RCC 7860 (cell line): ENCODE measurements at regions not wholly inside any gene's neighbourhood (a gene's known extent, or its start where the extent isn't known, plus 50 kb on each side); places are given as distances from the start of the nearest gene placed in this dataset.

Source experiments
- DNase-seq: peaks from one replicate; pipeline ENCODE4 v3.0.0-alpha.2; 2015; ENCODE audit warnings: low spot score
- FAIRE-seq: peaks from 2 replicates; lab custom pipeline; 2012; peaks lifted over from hg19 to GRCh38; lab: Jason Lieb, UNC

DNA sequence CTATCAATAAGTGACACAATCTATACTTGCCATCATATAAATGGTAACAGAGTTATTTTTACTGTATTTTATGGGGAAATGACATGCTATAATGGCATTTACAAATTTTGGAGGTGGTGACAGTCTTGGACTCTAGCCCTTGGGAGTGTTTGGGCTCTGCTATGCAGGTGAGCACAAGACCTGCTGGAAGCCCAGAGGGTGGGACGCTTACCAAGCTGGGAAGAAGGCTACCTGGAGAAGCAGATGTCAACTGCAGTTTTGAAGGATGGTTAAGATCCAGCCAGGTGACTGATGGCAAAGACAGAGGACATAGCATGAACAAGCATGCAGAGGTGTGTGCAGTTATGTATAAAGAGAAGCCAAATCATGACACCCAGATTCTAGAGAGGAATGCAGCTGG lies 346.9 kb downstream of the MYCN start:
- DNase-seq (no peak), FAIRE-seq (no peak)

DNA sequence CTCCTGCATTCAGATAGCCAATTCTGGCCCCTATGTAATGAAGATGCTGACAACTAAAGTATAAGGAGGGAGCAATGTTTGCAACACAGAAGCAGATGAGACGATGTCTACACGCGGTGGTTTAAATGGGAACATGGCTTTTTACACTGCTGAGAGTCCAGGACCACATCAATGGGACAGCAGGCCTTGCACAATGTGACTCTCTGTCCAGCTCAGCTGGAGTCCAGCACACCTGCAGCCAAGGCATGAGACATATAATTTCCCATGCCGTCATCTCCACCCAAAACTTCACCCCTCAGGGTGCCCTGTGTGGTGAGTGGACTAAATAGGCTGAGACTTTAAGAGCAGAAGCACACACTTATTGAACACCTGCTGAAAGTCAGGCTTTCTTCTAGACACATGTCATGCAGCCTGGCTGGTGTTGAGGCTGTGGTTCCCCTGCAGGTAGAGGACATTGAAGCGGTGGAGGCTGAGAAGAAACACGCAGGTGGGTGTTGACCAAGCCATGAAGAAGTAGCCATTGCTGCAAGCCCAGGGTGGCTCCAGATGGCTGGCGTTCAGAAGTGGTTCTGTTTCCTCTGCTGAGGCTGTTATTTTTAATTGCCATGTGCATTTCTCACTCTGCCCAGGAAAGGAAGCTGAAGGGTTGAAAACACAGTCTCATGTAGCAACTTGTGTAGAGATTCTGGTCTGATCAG lies 345.6 kb downstream of the MYCN start:
- FAIRE-seq (no peak), DNase-seq (no peak)

DNA sequence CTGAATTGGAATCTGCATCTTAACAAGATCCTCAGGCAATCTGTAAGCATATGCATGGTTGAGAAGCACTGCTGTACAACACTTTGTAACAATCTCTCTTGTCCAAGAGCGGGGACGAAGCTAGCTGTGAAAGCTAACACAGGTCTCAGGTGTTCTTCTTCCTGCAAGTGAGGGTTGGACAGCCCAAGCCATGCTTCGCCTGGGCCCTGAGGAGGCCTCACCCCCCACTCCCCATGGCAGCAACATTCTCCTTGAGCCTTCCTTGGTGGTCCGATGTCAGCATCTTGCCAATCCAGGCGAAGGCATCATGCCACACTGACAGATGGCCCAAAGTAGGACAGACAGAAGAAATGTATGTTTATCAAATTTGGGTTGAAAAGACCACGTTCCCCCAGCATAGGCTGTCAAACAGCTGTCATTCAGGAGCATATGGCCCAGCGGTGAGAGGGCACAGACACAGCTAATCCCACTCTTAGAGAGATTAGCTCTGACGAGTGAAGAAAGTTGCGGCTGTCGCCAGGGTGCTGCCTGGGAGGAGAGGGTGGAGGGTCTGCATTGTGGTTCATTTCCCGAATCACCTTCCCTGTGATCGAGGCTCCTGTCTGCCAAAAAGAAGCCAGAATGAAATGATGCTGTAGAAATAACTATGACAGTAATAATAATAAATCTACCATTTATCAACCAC lies 344.7 kb downstream of the MYCN start:
- DNase-seq (no peak), FAIRE-seq (no peak)

DNA sequence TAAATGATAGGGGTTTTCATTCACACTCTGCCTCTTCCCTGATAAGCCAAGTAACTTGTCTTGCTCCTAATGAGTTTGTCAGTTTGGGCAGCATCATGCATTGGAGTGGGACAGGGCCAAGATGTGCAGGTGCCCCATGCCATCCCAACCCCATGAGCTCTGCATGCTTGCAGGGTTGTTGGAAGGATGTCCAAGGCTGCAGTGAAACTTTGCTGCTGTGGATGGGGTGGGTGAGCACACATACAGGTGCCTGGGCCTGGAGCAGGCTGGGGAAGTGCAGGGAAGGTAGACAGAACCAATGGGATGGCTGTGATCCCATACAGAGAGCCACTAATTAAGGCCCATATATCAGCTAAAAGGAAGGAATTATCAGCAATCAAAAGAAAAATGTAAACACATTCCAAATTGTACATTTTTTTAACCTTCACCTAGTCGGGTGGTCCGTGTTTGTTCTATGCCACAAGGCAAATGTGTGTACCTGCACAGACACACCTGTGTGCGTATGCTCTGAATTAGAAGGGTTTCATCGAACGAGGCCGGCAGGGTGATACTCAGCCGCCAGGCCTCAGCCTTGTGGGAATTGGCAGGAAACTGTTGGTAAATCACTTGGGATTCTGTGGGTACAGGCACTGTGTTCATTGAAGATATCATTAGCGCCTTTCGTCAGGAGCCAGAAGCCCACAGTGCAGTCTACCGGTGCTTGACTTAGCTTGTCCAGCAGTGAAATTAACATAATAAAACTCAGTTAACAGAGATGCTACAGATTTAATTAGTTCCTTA lies 342.9 kb downstream of the MYCN start:
- DNase-seq (no peak), FAIRE-seq (no peak)

DNA sequence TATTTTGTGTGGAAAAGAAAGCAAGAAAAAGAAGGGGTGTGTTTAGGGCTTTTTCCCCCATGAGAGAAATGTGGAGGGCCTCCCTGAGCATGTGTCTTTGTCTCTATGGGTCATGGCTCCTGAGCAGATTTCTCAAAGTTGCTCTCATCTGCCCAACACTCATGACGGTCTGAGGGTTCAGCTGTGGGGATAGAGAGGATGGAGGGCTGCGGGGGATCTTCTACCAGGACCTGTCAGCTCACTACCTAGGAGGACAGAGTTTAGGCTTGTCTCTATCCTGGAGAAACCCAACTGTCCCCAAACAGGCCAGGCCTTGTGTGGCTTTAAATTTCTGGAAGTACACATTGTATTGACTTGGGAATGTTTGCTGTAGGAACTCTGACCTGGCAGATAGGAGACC lies 342.2 kb downstream of the MYCN start:
- FAIRE-seq, result no peak
- no peak for DNase-seq

DNA sequence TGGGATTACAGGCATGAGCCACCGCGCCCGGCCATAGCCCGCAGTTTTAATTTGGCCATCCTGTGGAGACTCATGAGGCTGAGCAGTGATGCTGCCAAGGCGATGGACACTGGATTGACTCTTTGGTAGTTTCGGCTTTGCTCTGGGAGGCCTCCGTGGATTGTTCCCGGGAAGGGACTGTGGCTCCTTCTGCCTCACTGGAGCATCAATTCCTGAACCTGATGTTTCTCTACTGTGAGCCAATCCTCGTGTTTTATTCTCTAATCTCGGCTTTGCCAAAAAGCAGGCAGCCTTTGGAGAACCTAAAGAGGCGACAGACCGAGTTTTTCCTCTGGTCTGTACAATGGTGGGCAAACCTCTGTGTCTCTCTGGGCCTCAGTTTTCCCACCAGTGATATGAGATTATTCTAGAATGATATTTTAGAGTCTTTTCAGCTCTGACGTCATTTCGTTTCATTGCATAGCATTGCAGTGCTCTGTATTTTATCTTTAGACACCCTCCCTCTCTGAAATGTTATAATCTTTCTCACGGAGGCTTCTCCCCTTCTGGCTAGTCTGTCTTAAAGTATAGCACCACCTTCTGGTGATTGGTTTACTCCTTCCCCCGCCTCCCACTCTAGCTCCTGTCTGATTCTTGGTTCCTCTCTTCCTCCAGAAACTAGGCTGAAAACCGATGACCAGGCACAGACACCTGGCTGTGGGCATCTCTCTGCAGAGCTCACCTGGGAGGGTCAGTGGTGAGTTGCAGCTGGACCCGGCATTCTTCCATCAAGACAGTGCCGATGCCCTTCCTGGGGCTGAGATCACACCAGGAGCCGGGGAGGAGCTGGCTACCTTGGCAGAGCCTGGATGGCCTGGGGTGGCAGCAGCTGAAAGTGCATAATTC lies 341.3 kb downstream of the MYCN start:
- DNase-seq (no peak), FAIRE-seq (no peak)

DNA sequence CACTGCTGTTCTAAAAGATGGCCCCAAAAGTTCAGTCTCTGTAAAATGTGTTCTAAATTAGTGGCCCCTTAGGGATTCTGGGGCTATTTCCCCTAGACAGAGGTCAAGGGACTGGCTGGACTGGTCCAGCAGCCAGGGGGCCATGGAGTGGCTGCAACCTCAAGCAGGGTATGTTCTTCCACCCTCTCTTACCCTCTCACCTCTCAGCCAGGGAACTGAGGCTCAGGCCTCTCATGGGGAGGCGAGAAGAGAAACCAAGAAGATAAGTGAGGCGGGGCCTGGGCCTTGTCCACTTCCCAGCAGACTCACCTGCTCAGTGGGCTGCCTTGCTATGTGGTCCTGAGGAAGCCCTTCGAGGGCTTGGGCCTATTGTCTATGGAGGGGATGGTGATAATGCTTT lies 339.7 kb downstream of the MYCN start:
- no peak for FAIRE-seq

DNA sequence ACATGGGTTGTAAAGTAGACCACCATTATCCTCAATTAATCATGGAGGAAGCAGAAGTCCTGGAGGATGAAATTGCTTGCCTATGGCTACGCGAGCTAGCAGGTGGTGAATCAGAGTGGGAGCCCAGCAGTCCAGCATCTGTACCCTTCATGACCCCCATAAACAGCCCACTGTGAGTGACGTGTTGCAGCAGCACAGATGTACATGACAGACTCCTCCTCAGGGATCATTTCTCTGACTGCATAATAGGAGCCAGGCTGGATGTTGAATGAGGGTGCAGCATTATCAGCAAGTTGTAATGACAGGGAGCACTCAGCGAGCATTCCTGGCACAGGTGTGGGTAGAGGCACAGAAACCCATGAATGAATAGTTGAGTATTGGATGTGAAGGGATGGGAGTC lies 339.3 kb downstream of the MYCN start:
- no peak for FAIRE-seq
- DNase-seq, result no peak

More for the DNA sequence above, 339.7 kb downstream of the MYCN start:
- no peak for DNase-seq

DNA sequence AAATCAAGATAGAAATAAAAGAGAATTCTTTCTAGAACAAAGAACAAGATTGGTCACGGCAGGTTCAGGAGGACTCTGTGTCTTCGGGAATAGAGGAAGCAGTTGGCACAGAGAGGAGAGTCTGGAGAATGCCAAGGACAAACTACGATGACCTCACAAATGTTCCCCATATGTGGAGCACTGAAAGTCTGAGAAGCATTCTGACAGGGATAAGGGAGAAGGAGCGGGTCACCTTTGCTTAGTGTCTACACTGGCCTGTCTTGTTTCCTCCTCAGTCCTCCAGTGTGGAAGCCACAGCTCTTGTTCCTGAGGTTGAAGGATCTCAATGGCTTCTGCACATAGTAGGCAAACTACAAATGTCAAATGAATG lies 338.8 kb downstream of the MYCN start:
- FAIRE-seq (no peak), DNase-seq (no peak)

DNA sequence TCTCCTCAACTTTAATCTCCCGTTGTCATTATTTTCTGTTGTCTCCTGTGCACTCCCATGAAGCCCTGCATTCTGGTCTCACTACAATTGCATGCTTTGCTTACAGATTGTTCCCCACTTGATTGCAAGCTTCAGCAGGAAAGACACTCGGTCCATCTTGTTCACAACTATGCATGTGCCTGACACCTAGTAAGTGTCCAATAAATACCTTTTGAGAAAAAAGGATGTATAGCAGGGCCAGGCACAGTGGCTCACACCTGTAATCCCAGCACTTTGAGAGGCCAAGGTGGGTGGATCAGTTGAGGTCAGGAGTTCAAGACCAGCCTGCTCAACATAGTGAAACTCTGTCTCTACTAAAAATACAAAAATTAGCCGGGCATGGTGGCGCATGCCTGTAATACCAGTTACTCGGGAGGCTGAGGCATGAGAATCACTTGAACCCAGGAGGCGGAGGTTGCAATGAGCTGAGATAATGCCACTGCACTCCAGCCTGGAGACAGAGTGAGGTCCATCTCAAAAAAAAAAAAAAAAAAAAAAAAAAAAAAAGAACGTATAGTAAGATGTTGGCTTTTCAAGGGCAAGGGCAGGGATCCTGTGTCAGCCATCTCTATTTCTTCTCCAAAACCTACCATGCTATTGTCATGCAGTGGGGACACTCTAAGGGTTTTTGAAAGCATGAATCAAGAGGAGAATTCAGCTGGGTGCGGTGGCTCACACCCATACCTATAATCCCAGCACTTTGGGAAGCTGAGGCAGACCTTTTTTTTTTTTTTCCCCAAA lies 338.3 kb downstream of the MYCN start:
- no peak for FAIRE-seq
- no peak for DNase-seq

DNA sequence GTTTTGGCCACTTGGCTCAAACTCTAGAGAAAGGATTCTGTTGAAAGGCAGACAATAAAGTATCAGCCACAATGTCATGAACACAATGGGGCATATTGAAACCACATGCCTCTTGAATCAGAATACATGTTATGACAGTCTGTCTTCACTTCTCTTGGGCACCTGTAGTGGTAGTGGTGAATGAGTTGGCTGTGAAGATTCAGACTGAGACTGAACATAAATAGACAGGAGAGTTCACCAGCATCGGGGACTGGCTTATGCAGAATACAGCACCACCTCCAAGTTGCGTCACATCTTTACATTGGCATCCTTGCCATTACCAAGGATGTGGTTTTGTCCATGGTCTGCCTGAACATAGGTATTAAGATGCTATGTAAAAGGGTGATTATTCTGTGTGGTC lies 336.8 kb downstream of the MYCN start:
- DNase-seq (no peak), FAIRE-seq (no peak)

DNA sequence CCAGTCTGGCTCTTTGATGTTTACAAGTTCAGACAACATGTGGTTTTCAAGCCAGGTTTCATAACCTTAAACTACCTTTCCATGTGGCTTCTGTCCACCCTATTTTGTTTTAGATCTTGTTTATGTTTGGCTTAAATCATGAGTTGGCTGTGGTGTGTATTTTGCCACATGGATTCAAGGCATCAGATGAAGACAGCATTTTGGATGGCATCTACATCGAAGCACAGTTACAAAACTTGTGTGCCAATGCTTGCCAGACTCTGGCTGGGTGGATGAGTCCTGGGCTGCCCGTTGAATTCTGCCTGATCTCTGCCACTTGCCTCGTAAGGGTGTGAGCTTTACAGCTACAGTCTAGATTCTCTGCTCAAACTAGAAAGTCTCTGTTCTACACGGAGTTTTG lies 335.3 kb downstream of the MYCN start:
- DNase-seq (no peak), FAIRE-seq (no peak)

DNA sequence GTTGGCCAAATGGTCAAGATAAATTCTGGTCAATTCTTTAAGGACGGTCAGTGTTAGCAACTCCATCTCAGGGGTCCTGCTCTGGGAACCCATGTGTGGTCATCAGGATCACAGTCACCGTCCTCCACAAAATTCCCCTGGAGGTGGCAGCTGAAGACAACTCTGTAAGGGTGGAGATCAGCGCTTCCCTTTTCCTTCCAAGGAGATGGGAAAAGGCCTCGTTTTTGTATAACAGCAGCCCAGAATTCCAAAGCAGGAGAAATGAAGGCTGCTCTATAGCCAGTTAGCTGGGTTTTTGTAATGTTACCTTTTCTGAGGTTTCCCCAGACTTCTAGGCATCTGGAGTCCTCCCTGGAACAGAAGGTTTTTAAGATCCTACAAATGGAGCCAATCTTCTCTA lies 334.8 kb downstream of the MYCN start:
- no peak for FAIRE-seq
- DNase-seq, result no peak

DNA sequence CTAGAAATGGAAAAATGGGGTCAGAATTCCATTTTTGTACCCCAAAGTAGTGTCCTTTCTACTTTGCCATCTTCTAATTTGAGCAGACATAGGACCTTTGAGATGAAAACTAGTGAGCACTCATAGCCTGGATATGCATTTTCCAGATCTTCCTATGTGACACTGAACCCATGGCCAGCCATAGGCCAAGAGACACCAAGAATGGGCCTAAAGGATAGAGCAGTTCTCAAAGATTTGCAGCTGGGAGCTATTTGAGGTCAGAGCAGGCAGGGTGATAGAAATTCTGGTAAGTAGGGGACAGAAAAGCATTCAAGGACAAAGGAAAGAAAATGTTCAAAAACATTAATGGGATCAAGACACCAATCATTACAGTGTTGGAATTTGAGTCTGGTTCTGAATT lies 332.8 kb downstream of the MYCN start:
- DNase-seq, result no peak
- no peak for FAIRE-seq

DNA sequence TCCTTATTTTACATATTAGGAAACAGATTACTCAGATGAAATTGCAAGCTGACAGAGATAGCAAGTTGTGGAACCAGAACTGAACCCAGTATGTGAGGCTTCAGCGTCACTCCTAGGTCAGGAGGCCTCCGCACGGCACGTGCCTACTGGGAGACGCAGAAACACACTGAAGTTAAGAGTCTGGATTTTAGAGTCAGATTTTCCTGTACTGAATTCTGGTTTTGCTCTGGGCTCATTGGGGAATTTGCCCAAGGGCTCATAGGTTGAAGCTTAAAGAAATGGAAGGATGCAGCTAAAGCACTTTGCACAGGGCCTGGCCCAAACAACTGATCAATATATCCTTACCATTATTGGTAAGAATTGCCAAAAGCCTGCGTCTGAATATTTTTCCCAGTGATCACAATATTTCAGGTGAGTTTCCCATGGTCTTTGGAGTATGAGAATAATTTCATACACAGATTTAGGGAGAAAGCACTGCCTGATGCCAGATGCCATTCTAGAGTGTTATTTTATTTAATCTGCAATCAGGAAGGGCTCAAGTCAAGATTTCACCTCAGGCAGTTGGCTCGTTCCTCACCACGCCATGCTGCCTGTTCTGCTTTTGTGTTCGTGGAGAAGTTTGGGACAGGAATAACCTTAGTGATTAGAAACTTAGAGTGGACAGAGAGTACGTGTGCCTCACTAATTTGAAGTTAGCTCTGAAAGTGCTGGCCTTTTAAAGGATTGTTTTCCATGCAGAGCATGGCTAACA lies 331.9 kb downstream of the MYCN start:
- DNase-seq (no peak), FAIRE-seq (no peak)

DNA sequence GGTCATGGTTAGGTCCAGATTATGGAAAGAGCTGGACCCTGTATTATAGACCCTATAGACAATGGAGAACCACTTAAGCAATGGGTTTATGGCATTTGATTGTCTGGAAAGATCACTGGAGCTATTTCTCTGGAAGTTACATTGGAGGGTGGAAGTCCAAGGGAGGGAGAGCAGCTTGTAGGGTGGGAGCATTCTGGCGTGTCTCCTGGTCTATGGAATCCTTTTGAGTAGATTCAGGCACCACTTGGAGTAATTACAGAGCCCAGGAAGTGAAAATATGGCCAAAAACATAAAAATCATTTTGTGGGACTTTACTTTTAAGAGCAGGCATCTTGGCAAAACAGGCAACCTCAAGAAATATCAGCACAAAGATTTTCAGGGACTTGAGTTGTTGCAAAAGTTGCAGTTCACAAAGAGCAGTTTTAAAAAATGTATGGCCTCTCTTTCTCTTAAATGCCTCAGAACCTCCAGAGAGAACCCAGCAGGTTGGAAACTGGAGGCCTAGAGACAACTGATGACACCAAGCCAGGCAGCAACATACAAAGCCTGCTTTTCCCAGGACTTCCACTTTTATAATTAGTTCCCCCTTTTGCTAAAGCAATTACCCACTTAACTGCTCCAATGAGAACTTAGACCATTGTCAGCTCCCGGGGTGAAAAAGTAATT lies 331.0 kb downstream of the MYCN start:
- FAIRE-seq (no peak), DNase-seq (no peak)

DNA sequence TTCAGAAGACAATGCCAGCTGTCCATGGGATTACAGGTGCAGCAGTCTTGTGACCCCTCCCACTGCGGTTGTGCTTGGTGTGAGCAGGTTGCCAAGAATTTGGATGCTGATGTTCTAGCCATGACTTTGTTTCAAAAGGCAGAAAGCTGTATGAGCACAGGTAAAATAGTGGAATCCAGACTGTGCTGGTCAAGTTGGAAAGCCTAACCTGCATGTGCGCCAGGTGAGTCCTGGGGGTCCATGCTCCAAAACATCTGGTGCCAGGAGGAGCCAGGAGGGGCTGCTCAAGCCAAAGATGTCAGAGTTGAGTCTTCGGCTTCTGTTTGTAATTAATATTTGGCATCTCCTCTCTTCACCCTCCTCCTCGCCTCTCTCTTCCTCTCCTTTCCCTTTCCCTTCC lies 330.1 kb downstream of the MYCN start:
- DNase-seq (no peak), FAIRE-seq (no peak)

DNA sequence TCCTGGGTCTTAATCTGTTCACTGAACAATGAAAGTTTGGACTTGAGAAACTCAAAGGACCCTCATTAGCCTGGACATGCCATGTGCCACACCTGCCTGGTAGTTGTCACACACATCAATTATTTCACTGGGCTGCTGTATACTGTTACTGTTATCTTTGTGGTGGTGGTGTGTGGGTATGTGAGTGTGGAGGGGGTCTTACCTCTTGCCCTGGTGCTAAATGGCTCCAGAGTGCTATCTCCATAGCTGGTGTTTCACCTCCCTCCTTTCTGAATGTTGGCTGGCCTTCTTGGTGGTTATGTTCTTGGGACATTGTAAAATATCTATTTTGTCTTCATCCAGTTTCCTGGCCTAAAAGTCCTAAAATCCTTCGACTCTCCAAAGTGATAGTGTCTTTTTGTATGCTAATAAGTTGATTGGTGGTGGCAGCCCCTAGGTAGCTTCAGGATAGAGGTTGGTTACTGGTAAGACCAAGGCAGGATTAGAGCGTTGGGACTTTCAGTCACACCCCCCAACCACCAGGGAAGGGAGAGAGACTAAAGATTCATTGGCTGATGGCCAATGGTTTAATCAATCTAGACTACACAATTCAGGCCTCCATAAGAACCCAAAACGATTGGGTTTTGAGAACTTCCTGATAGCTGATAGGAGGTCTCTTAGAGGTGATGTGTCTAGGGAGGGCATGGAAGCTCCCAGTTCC lies 328.1 kb downstream of the MYCN start:
- FAIRE-seq (no peak), DNase-seq (no peak)

DNA sequence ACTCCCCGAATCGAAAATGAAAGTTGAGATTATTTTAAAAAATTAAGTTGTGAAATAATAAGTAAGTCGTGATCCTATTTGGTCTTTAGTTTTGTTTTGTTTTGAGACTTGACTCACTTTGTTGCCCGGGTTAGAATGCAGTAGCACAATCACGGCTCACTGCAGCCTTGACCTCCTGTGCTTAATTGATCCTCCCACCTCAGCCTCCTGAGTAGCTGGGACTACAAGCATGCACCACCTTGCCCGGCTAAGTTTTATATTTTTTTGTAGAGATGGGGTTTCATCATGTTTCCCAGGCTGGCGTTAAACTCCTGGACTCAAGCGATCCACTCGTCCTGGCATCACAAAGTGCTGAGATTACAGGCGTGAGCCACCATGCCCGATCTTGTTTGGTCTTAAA lies 326.2 kb downstream of the MYCN start:
- DNase-seq (no peak), FAIRE-seq (no peak)
